ENCODE measurements at regions not wholly inside any gene's neighbourhood (a gene's known extent, or its start where the extent isn't known, plus 50 kb on each side); places are given as distances from the start of the nearest gene placed in this dataset.
"Not testable (repeated sequence)": the region's sequence is repeated elsewhere in the genome, so short reads cannot be mapped to it uniquely, and the experiment has no call there.

GRCh38 chr16:21541611-21542051, 57.7 kb upstream of the METTL9 start:
- not testable (repeated sequence) for H3K9ac ChIP-seq (ENCODE audit: low read length)

GRCh38 chr16:21542075-21542474, 57.3 kb upstream of the METTL9 start:
- not testable (repeated sequence) for H3K9ac ChIP-seq (ENCODE audit: low read length); H3K27ac ChIP-seq (ENCODE audit: low read depth, low read length); H3K9me3 ChIP-seq (ENCODE audit: low read length); H3K27me3 ChIP-seq (ENCODE audit: control insufficient read depth in 1 of 2, insufficient read depth in 2 of 2, low read length in 2 of 2); H3K36me3 ChIP-seq (ENCODE audit: insufficient read depth, low read length); H3K4me3 ChIP-seq (ENCODE audit: low read depth in 1 of 2, low read length in 2 of 2); H3K4me1 ChIP-seq (ENCODE audit: insufficient read depth, low read length)

More at GRCh38 chr16:21541611-21542051, 57.7 kb upstream of the METTL9 start:
- H3K9me3 ChIP-seq (ENCODE audit: low read length); H3K36me3 ChIP-seq (ENCODE audit: insufficient read depth, low read length); H3K27ac ChIP-seq (ENCODE audit: low read depth, low read length); H3K27me3 ChIP-seq (ENCODE audit: control insufficient read depth in 1 of 2, insufficient read depth in 2 of 2, low read length in 2 of 2); H3K4me1 ChIP-seq (ENCODE audit: insufficient read depth, low read length); H3K4me3 ChIP-seq (ENCODE audit: low read depth in 1 of 2, low read length in 2 of 2): not testable (repeated sequence)

- H3K9ac ChIP-seq (ENCODE audit: low read length); H3K27me3 ChIP-seq (ENCODE audit: control insufficient read depth in 1 of 2, insufficient read depth in 2 of 2, low read length in 2 of 2); H3K27ac ChIP-seq (ENCODE audit: low read depth, low read length); H3K4me1 ChIP-seq (ENCODE audit: insufficient read depth, low read length); H3K9me3 ChIP-seq (ENCODE audit: low read length); H3K36me3 ChIP-seq (ENCODE audit: insufficient read depth, low read length); H3K4me3 ChIP-seq (ENCODE audit: low read depth in 1 of 2, low read length in 2 of 2): not testable (repeated sequence)
Observed at GRCh38 chr16:21542491-21543124, 56.8 kb upstream of the METTL9 start.

GRCh38 chr16:21543151-21543836, 56.1 kb upstream of the METTL9 start:
- not testable (repeated sequence) for H3K4me1 ChIP-seq (ENCODE audit: insufficient read depth, low read length); H3K27ac ChIP-seq (ENCODE audit: low read depth, low read length); H3K9me3 ChIP-seq (ENCODE audit: low read length); H3K9ac ChIP-seq (ENCODE audit: low read length); H3K4me3 ChIP-seq (ENCODE audit: low read depth in 1 of 2, low read length in 2 of 2); H3K27me3 ChIP-seq (ENCODE audit: control insufficient read depth in 1 of 2, insufficient read depth in 2 of 2, low read length in 2 of 2); H3K36me3 ChIP-seq (ENCODE audit: insufficient read depth, low read length)

GRCh38 chr16:21545664-21546326, 53.6 kb upstream of the METTL9 start:
- not testable (repeated sequence) for H3K36me3 ChIP-seq (ENCODE audit: insufficient read depth, low read length); H3K27ac ChIP-seq (ENCODE audit: low read depth, low read length); H3K9ac ChIP-seq (ENCODE audit: low read length); H3K27me3 ChIP-seq (ENCODE audit: control insufficient read depth in 1 of 2, insufficient read depth in 2 of 2, low read length in 2 of 2); H3K9me3 ChIP-seq (ENCODE audit: low read length); H3K4me1 ChIP-seq (ENCODE audit: insufficient read depth, low read length); H3K4me3 ChIP-seq (ENCODE audit: low read depth in 1 of 2, low read length in 2 of 2)

- not testable (repeated sequence) for H3K4me1 ChIP-seq (ENCODE audit: insufficient read depth, low read length)
Observed at GRCh38 chr16:21549396-21549795, 50.0 kb upstream of the METTL9 start.

More at GRCh38 chr16:21549396-21549795, 50.0 kb upstream of the METTL9 start:
- H3K27ac ChIP-seq (ENCODE audit: low read depth, low read length); H3K9me3 ChIP-seq (ENCODE audit: low read length); H3K36me3 ChIP-seq (ENCODE audit: insufficient read depth, low read length); H3K4me3 ChIP-seq (ENCODE audit: low read depth in 1 of 2, low read length in 2 of 2); H3K27me3 ChIP-seq (ENCODE audit: control insufficient read depth in 1 of 2, insufficient read depth in 2 of 2, low read length in 2 of 2); H3K9ac ChIP-seq (ENCODE audit: low read length): not testable (repeated sequence)
